Gastrocnemius medialis (tissue), 4 donors: ENCODE measurements at regions not wholly inside any gene's neighbourhood (a gene's known extent, or its start where the extent isn't known, plus 50 kb on each side); places are given as distances from the start of the nearest gene placed in this dataset.

Experiments used
- ATAC-seq, 2 donors: fragments of 150-250 bp; one replicate each; pipeline ENCODE4 v1.9.1; 2016
- DNase-seq, 2 donors: peaks; one replicate each; pipeline ENCODE4 v3.0.0-alpha.2; 2019
- H3K27ac ChIP-seq, 4 donors: fragments of 200-600 bp; sonication (generic); 1 replicate in 1 of 4; 2 replicates in 3 of 4; pipeline ENCODE4 v1.5.1; 2016 to 2018; ENCODE audit warnings: mild to moderate bottlenecking in 2 of 4, moderate library complexity in 1 of 4
- H3K27me3 ChIP-seq, 3 donors: fragments of 200-600 bp; sonication (generic) in 2 of 3; 1 replicate in 1 of 3; 2 replicates in 2 of 3; pipeline versions ENCODE4 v1.5.1 to v1.6.0; 2016 to 2019; ENCODE audit warnings: mild to moderate bottlenecking in 1 of 3, moderate library complexity in 1 of 3
- H3K36me3 ChIP-seq, 2 donors: fragments of 200-600 bp; sonication (generic) in 1 of 2; one replicate each; pipeline ENCODE4 v1.5.1; 2017 to 2018
- H3K4me1 ChIP-seq, 2 donors: fragments of 200-600 bp; sonication (generic) in 1 of 2; one replicate each; pipeline ENCODE4 v1.5.1; 2016 to 2017; ENCODE audit warnings: mild to moderate bottlenecking in 2 of 2
- H3K4me3 ChIP-seq, 4 donors: fragments of 200-600 bp; sonication (generic) in 3 of 4; 1 replicate in 1 of 4; 2 replicates in 3 of 4; pipeline ENCODE4 v1.5.1; 2016 to 2019; ENCODE audit warnings: mild to moderate bottlenecking in 2 of 4
- H3K9me3 ChIP-seq, 3 donors: fragments of 200-600 bp; sonication (generic) in 2 of 3; 1 replicate in 1 of 3; 2 replicates in 2 of 3; pipeline ENCODE4 v1.5.1; 2016 to 2019
- POLR2A ChIP-seq, 2 donors: fragments of 450-650 bp; IDR thresholded peaks; one replicate each; pipeline ENCODE4 v1.6.1; 2017; ENCODE audit warnings: antibody characterized with exemption in 2 of 2, mild to moderate bottlenecking in 2 of 2, moderate library complexity in 2 of 2
- in situ Hi-C, 4 donors: fragments of 200-750 bp; cut with MboI; loops; one replicate each; pipeline versions ENCODE4 v1.15.0 to v1.8.0; 2017; ENCODE audit warnings: low sequenced_read_pairs in 4 of 4
- intact Hi-C: fragments of 100-400 bp; cut with DNase I; formaldehyde crosslinking; loops from one replicate; pipeline ENCODE4 v1.15.1; 2023; ENCODE audit warnings: low total_unique reads
- TF ChIP-seq, protein P1 (sequence below), 5 experiments: fragments of 450-650 bp in 3 of 5; fragments of 200-600 bp in 2 of 5; sonication (generic) in 2 of 5; IDR thresholded peaks in 4 of 5; conservative IDR thresholded peaks in 1 of 5; 1 replicate in 4 of 5; 2 replicates in 1 of 5; pipeline ENCODE4 v1.5.1; 2016 to 2019; ENCODE audit warnings: antibody characterized with exemption in 5 of 5, mild to moderate bottlenecking in 3 of 5, moderate library complexity in 3 of 5

DNA sequence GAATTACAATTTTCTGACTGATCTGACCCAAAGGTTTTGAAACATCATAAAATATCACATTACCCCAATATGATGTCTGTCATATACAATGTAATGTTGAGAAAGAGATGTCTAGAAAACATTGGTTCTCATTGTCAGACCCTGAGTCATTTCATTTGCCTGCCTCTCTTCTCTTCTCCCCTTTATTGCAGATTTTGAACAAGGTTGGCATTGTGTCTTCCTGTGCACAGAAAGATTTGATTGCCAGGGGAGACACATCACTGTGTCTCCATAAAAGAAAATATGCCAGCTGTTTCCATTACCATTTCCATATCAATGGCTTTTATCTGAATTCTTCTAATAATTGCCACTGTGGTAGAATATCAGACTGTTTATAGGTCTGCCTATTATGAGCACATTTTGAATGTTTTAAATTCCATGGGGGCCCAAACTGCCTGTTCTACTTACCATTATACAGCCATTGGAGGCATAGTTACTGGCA lies 65.6 kb downstream of the IFI44 start:
- H3K4me1 ChIP-seq, result no peaks in the 10 kb centered on the region
- H3K36me3 ChIP-seq, result no peaks in the 10 kb centered on the region
- DNase-seq (no peak), ATAC-seq (no peak)
- TF ChIP-seq POLR2A (IDR thresholded peaks at IDR 0.05), result no peak
- TF ChIP-seq, protein P1, sequence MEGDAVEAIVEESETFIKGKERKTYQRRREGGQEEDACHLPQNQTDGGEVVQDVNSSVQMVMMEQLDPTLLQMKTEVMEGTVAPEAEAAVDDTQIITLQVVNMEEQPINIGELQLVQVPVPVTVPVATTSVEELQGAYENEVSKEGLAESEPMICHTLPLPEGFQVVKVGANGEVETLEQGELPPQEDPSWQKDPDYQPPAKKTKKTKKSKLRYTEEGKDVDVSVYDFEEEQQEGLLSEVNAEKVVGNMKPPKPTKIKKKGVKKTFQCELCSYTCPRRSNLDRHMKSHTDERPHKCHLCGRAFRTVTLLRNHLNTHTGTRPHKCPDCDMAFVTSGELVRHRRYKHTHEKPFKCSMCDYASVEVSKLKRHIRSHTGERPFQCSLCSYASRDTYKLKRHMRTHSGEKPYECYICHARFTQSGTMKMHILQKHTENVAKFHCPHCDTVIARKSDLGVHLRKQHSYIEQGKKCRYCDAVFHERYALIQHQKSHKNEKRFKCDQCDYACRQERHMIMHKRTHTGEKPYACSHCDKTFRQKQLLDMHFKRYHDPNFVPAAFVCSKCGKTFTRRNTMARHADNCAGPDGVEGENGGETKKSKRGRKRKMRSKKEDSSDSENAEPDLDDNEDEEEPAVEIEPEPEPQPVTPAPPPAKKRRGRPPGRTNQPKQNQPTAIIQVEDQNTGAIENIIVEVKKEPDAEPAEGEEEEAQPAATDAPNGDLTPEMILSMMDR (IDR thresholded peaks at IDR 0.05 in 4 of 5, conservative IDR thresholded peaks at IDR 0.05 in 1 of 5), result no peak
- no peak overlapping the region for H3K4me3 ChIP-seq
- no peaks in the 10 kb centered on the region for H3K9me3 ChIP-seq
- intact Hi-C loops (no loop called here), in situ Hi-C loops (no loop called here)
- H3K27ac ChIP-seq, result no peak overlapping the region
- no peaks in the 10 kb centered on the region for H3K27me3 ChIP-seq

- in situ Hi-C loops, result no loop called here
- TF ChIP-seq, protein P1 (IDR thresholded peaks at IDR 0.05 in 4 of 5, conservative IDR thresholded peaks at IDR 0.05 in 1 of 5), result no peak
- intact Hi-C loops, result no loop called here
- no peaks in the 10 kb centered on the region for H3K27me3 ChIP-seq
- DNase-seq (no peak), ATAC-seq (no peak)
- no peak overlapping the region for H3K4me3 ChIP-seq
- no peaks in the 10 kb centered on the region for H3K36me3 ChIP-seq
- no peaks in the 10 kb centered on the region for H3K9me3 ChIP-seq
- H3K4me1 ChIP-seq, result no peaks in the 10 kb centered on the region
- H3K27ac ChIP-seq, result no peak overlapping the region
Observed at GRCh38 chr1:78716186-78716585, 66.6 kb downstream of the IFI44 start.

GRCh38 chr1:78718566-78718965 lies 68.9 kb downstream of the IFI44 start:
- intact Hi-C loops, result no loop called here
- H3K4me3 ChIP-seq, result no peak overlapping the region
- no peaks in the 10 kb centered on the region for H3K4me1 ChIP-seq
- TF ChIP-seq POLR2A (IDR thresholded peaks at IDR 0.05), result no peak
- TF ChIP-seq, protein P1 (IDR thresholded peaks at IDR 0.05 in 4 of 5, conservative IDR thresholded peaks at IDR 0.05 in 1 of 5), result no peak
- H3K9me3 ChIP-seq, result no peaks in the 10 kb centered on the region
- in situ Hi-C loops, result no loop called here
- no peak overlapping the region for H3K27ac ChIP-seq
- no peak for ATAC-seq
- H3K27me3 ChIP-seq, result no peaks in the 10 kb centered on the region
- DNase-seq, result no peak
- H3K36me3 ChIP-seq, result no peaks in the 10 kb centered on the region

DNA sequence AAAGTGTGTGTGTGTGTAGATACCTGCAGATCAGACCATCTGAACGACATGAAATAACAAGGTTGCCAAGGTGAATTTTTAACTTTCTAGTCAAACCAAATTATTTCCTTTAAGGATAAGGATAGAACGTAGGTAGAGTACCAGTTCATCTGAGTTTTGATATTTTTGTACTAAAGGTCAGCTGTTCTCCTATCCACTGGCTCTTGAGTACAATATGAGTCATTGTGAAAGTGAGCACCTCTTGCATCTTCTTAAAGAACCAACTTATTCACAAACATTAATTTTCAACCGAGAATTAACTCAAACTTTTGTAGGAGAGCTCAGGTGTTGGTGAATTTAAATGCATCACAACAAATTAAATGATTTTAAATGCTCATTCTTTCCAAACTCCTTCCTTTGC lies 71.5 kb downstream of the IFI44 start:
- no peak for ATAC-seq
- Histone ChIP-seq H3K4me1 (no peaks in the 10 kb centered on the region), H3K9me3 (no peaks in the 10 kb centered on the region), H3K27ac (no peak overlapping the region), H3K27me3 (no peaks in the 10 kb centered on the region), H3K4me3 (no peak overlapping the region), H3K36me3 (no peaks in the 10 kb centered on the region)
- DNase-seq, result no peak
- intact Hi-C loops (no loop called here), in situ Hi-C loops (no loop called here)
- no peak for TF ChIP-seq POLR2A (IDR thresholded peaks at IDR 0.05)
- TF ChIP-seq, protein P1 (IDR thresholded peaks at IDR 0.05 in 4 of 5, conservative IDR thresholded peaks at IDR 0.05 in 1 of 5), result no peak

GRCh38 chr1:78722105-78722504 lies 72.5 kb downstream of the IFI44 start:
- DNase-seq, result no peak
- H3K36me3 ChIP-seq, result no peaks in the 10 kb centered on the region
- in situ Hi-C loops (no loop called here), intact Hi-C loops (no loop called here)
- no peak for ATAC-seq
- no peak for TF ChIP-seq POLR2A (IDR thresholded peaks at IDR 0.05)
- TF ChIP-seq, protein P1 (IDR thresholded peaks at IDR 0.05 in 4 of 5, conservative IDR thresholded peaks at IDR 0.05 in 1 of 5), result no peak
- no peaks in the 10 kb centered on the region for H3K4me1 ChIP-seq
- H3K27ac ChIP-seq, result no peak overlapping the region
- no peaks in the 10 kb centered on the region for H3K9me3 ChIP-seq
- H3K4me3 ChIP-seq, result no peak overlapping the region
- no peaks in the 10 kb centered on the region for H3K27me3 ChIP-seq
